OCI-LY7 (cell line): ENCODE measurements at regions not wholly inside any gene's neighbourhood (a gene's known extent, or its start where the extent isn't known, plus 50 kb on each side); places are given as distances from the start of the nearest gene placed in this dataset.

Experiments
- BruUV-seq: library from RNA; stranded (reverse); fragments of 400-500 nt; replicated peaks from 2 replicates; lab custom pipeline; 2021; lab: Mats Ljungman, UMichigan
- CTCF ChIA-PET: fragments of 300-600 bp; sonication (Branson Sonifier 250); formaldehyde crosslinking; loops from one replicate; lab custom pipeline; 2022; ENCODE audit warnings: antibody characterized with exemption; ENCODE audit not compliant: unreplicated experiment; lab: Charles Lee
- POLR2A ChIA-PET: fragments of 300-600 bp; sonication (Branson Sonifier 250); formaldehyde crosslinking; loops from one replicate; lab custom pipeline; 2022; ENCODE audit warnings: antibody characterized with exemption; lab: Charles Lee
- DNase-seq: peaks from one replicate; pipeline ENCODE4 v3.0.0-alpha.2; 2015; ENCODE audit warnings: low spot score
- H2AFZ ChIP-seq: fragments of 200-600 bp; sonication (generic), shearing (Covaris generic); 2 replicates; pipeline ENCODE4 v1.6.1; 2014; ENCODE audit warnings: mild to moderate bottlenecking, antibody characterized with exemption, low read length, moderate library complexity
- H3K27ac ChIP-seq: fragments of 200-600 bp; sonication (generic); 2 replicates; pipeline ENCODE4 v1.5.1; 2014; ENCODE audit warnings: mixed run types, low read depth, mild to moderate bottlenecking, moderate library complexity, low read length, inconsistent platforms; ENCODE audit not compliant: poor library complexity, severe bottlenecking
- H3K36me3 ChIP-seq: fragments of 200-600 bp; sonication (generic); 2 replicates; pipeline ENCODE4 v1.6.1; 2014; ENCODE audit warnings: mild to moderate bottlenecking, antibody characterized with exemption, low read length, moderate library complexity, mixed read lengths; ENCODE audit not compliant: insufficient read depth
- H3K4me1 ChIP-seq: fragments of 200-600 bp; sonication (generic); 2 replicates; pipeline ENCODE4 v1.5.1; 2014; ENCODE audit warnings: mild to moderate bottlenecking, low read length; ENCODE audit not compliant: insufficient read depth, poor library complexity, severe bottlenecking
- H3K4me2 ChIP-seq: fragments of 200-600 bp; sonication (generic); 2 replicates; pipeline ENCODE4 v1.6.1; 2014; ENCODE audit warnings: mild to moderate bottlenecking, low read length
- H3K4me3 ChIP-seq: fragments of 200-600 bp; sonication (generic); 2 replicates; pipeline ENCODE4 v1.5.1; 2014; ENCODE audit warnings: mild to moderate bottlenecking, low read depth, low read length; ENCODE audit not compliant: poor library complexity, severe bottlenecking
- H3K79me2 ChIP-seq: fragments of 200-600 bp; sonication (generic); 2 replicates; pipeline ENCODE4 v1.6.1; 2016; ENCODE audit warnings: low read depth, mild to moderate bottlenecking, low read length, moderate library complexity, mixed read lengths; ENCODE audit not compliant: insufficient read depth
- H3K9me2 ChIP-seq: fragments of 200-600 bp; sonication (generic); 2 replicates; pipeline ENCODE4 v1.6.1; 2016; ENCODE audit warnings: mild to moderate bottlenecking, low read length, mixed read lengths; ENCODE audit not compliant: insufficient read depth
- H3K9me3 ChIP-seq: fragments of 200-600 bp; sonication (generic); 2 replicates; pipeline ENCODE4 v1.6.1; 2014; ENCODE audit warnings: mild to moderate bottlenecking, mixed run types, low read length, mixed read lengths
- H4K20me1 ChIP-seq: fragments of 200-600 bp; sonication (generic); 2 replicates; pipeline ENCODE4 v1.6.1; 2014; ENCODE audit warnings: mild to moderate bottlenecking, antibody characterized with exemption, low read length, moderate library complexity, mixed read lengths; ENCODE audit not compliant: insufficient read depth
- CTCF ChIP-seq: fragments of 200-600 bp; sonication (generic); conservative IDR thresholded peaks from 2 replicates; pipeline ENCODE4 v1.5.1; 2014; ENCODE audit warnings: mild to moderate bottlenecking, antibody characterized with exemption, low read length, moderate library complexity, mixed read lengths
- EZH2phosphoT487 ChIP-seq: fragments of 200-600 bp; sonication (generic); IDR thresholded peaks from 2 replicates; pipeline ENCODE4 v1.6.1; 2018; ENCODE audit warnings: low read depth, borderline replicate concordance, mild to moderate bottlenecking, mixed run types, antibody characterized with exemption, low read length, moderate library complexity, mixed read lengths
- intact Hi-C: fragments of 100-400 bp; cut with micrococcal nuclease; formaldehyde crosslinking; loops from one replicate; pipeline ENCODE4 v1.10.0; 2022; ENCODE audit not compliant: unreplicated experiment

GRCh38 chr3:84877092-84877491 is 81.7 kb upstream of the CADM2 start:
- CTCF ChIA-PET, result no interaction called here
- no TSS peak for BruUV-seq

GRCh38 chr3:84881288-84881687 is 77.5 kb upstream of the CADM2 start:
- Histone ChIP-seq H3K4me1 (no peaks in the 10 kb centered on the region), H3K9me3 (no peaks in the 10 kb centered on the region), H3K36me3 (no peaks in the 10 kb centered on the region), H3K79me2 (no peaks in the 10 kb centered on the region), H4K20me1 (no peaks in the 10 kb centered on the region), H3K4me3 (no peak overlapping the region), H3K27ac (no peak overlapping the region), H2AFZ (no peak overlapping the region), H3K9me2 (no peaks in the 10 kb centered on the region), H3K4me2 (no peak overlapping the region)
- CTCF ChIA-PET, result no interaction called here
- intact Hi-C loops, result no loop called here
- no TSS peak for BruUV-seq
- TF ChIP-seq EZH2phosphoT487, result no peak
- no peak for TF ChIP-seq CTCF
- no peak for DNase-seq
- POLR2A ChIA-PET, result no interaction called here

More at GRCh38 chr3:84877092-84877491, 81.7 kb upstream of the CADM2 start:
- POLR2A ChIA-PET, result interaction anchor here (0.6 kb wide), 1 partner anchor 259 kb away, joined by 3 read pairs; no protein-coding TSS in a partner anchor
- H3K9me3 ChIP-seq, result no peaks in the 10 kb centered on the region
- H2AFZ ChIP-seq, result no peak overlapping the region
- no peak overlapping the region for H3K4me3 ChIP-seq
- intact Hi-C loops, result no loop called here
- no peaks in the 10 kb centered on the region for H3K36me3 ChIP-seq
- no peaks in the 10 kb centered on the region for H3K79me2 ChIP-seq
- no peaks in the 10 kb centered on the region for H3K9me2 ChIP-seq
- DNase-seq, result no peak
- no peak overlapping the region for H3K27ac ChIP-seq
- no peak overlapping the region for H3K4me2 ChIP-seq
- H4K20me1 ChIP-seq, result no peaks in the 10 kb centered on the region
- TF ChIP-seq EZH2phosphoT487 (no peak), CTCF (no peak)
- H3K4me1 ChIP-seq, result no peaks in the 10 kb centered on the region

- Histone ChIP-seq H3K9me2 (no peaks in the 10 kb centered on the region), H3K79me2 (no peaks in the 10 kb centered on the region), H3K4me1 (no peaks in the 10 kb centered on the region), H3K4me2 (no peak overlapping the region), H3K4me3 (no peak overlapping the region), H3K9me3 (no peaks in the 10 kb centered on the region), H3K36me3 (no peaks in the 10 kb centered on the region), H4K20me1 (no peaks in the 10 kb centered on the region), H3K27ac (no peak overlapping the region), H2AFZ (no peak overlapping the region)
- DNase-seq, result no peak
- no peak for TF ChIP-seq CTCF
- TF ChIP-seq EZH2phosphoT487, result no peak
- BruUV-seq, result no TSS peak
- CTCF ChIA-PET, result no interaction called here
- POLR2A ChIA-PET, result no interaction called here
- intact Hi-C loops, result no loop called here
Observed at GRCh38 chr3:84885199-84885882, 73.4 kb upstream of the CADM2 start.
